OCI-LY3 (cell line): ENCODE measurements at regions not wholly inside any gene's neighbourhood (a gene's known extent, or its start where the extent isn't known, plus 50 kb on each side); places are given as distances from the start of the nearest gene placed in this dataset.

Experiments used
- CTCF ChIP-seq: fragments of 200-600, 300-600 bp; sonication (generic); IDR thresholded peaks from 2 replicates; pipeline ENCODE4 v1.5.1; 2014; ENCODE audit warnings: antibody characterized with exemption, low read length, low read depth
- EZH2phosphoT487 ChIP-seq: fragments of 200-600 bp; shearing (Covaris generic); IDR thresholded peaks from 2 replicates; pipeline ENCODE4 v1.6.1; 2018; ENCODE audit warnings: antibody characterized with exemption, mixed run types, low read depth

GRCh38 chr1:218836264-218836663, 337.4 kb upstream of the LYPLAL1 start:
- TF ChIP-seq CTCF (no peak), EZH2phosphoT487 (no peak)
